ENCODE measurements at regions not wholly inside any gene's neighbourhood (a gene's known extent, or its start where the extent isn't known, plus 50 kb on each side); places are given as distances from the start of the nearest gene placed in this dataset.

GRCh38 chrY:16627122-16627521 is 1252.9 kb downstream of the CDY2B start:
- TF ChIP-seq CTCF (IDR thresholded peaks at IDR 0.05; ENCODE audit: control extremely low read depth, extremely low read depth, low read depth, missing control alignments) = no peak
- ChIA-PET CTCF (no interaction called here), POLR2A (no interaction called here)
- no peak for DNase-seq (ENCODE audit: extremely low spot score)

GRCh38 chrY:16616201-16616975 is 1263.6 kb downstream of the CDY2B start:
- ChIA-PET POLR2A (no interaction called here), CTCF (no interaction called here)
- no peak for DNase-seq (ENCODE audit: extremely low spot score)
- TF ChIP-seq CTCF (IDR thresholded peaks at IDR 0.05; ENCODE audit: control extremely low read depth, extremely low read depth, low read depth, missing control alignments) = no peak

GRCh38 chrY:16608679-16609078 is 1271.3 kb downstream of the CDY2B start:
- no peak for TF ChIP-seq CTCF (IDR thresholded peaks at IDR 0.05; ENCODE audit: control extremely low read depth, extremely low read depth, low read depth, missing control alignments)
- CTCF ChIA-PET = no interaction called here

GRCh38 chrY:16602146-16602545 is 1277.9 kb downstream of the CDY2B start:
- POLR2A ChIA-PET = no interaction called here
- CTCF ChIA-PET = no interaction called here
- no peak for TF ChIP-seq CTCF (IDR thresholded peaks at IDR 0.05; ENCODE audit: control extremely low read depth, extremely low read depth, low read depth, missing control alignments)
- no peak for DNase-seq (ENCODE audit: extremely low spot score)

More at GRCh38 chrY:16608679-16609078, 1271.3 kb downstream of the CDY2B start:
- POLR2A ChIA-PET = no interaction called here
- DNase-seq (ENCODE audit: extremely low spot score) = no peak

- no peak for DNase-seq (ENCODE audit: extremely low spot score)
- ChIA-PET CTCF (no interaction called here), POLR2A (no interaction called here)
- no peak for TF ChIP-seq CTCF (IDR thresholded peaks at IDR 0.05; ENCODE audit: control extremely low read depth, extremely low read depth, low read depth, missing control alignments)
These were observed 1278.4 kb downstream of the CDY2B start for GRCh38 chrY:16601626-16602025.

GRCh38 chrY:16572061-16572460 is 1308.0 kb downstream of the CDY2B start:
- POLR2A ChIA-PET = no interaction called here
- TF ChIP-seq CTCF (IDR thresholded peaks at IDR 0.05; ENCODE audit: control extremely low read depth, extremely low read depth, low read depth, missing control alignments) = no peak
- CTCF ChIA-PET = no interaction called here
- DNase-seq (ENCODE audit: extremely low spot score) = no peak

All from GM10248 (cell line).